Small intestine (tissue), 7 donors: ENCODE measurements at regions not wholly inside any gene's neighbourhood (a gene's known extent, or its start where the extent isn't known, plus 50 kb on each side); places are given as distances from the start of the nearest gene placed in this dataset.
"Not testable (repeated sequence)": the region's sequence is repeated elsewhere in the genome, so short reads cannot be mapped to it uniquely, and the experiment has no call there.

ENCODE experiments used
- DNase-seq, 2 donors: peaks; one replicate each; pipeline versions ENCODE4 v3.0.0 to v3.0.0-alpha.2; 2013
- FAIRE-seq: peaks from 2 replicates; lab custom pipeline; 2012; peaks lifted over from hg19 to GRCh38; lab: Jason Lieb, UNC
- H3K27ac ChIP-seq, 3 donors: one replicate each; pipeline ENCODE4 v1.5.1; 2013; ENCODE audit warnings: low read length in 2 of 3, mild to moderate bottlenecking in 2 of 3, control low read depth in 1 of 3, inconsistent platforms in 1 of 3, low read depth in 1 of 3, moderate library complexity in 1 of 3
- H3K27me3 ChIP-seq, 3 donors: one replicate each; pipeline ENCODE4 v1.6.1; 2013; ENCODE audit warnings: low read length in 3 of 3, inconsistent platforms in 1 of 3; ENCODE audit not compliant: control insufficient read depth in 3 of 3, insufficient read depth in 3 of 3
- H3K36me3 ChIP-seq, 3 donors: one replicate each; pipeline ENCODE4 v1.6.1; 2013; ENCODE audit warnings: low read length in 3 of 3, inconsistent platforms in 1 of 3, low read depth in 1 of 3, mild to moderate bottlenecking in 1 of 3, moderate library complexity in 1 of 3; ENCODE audit not compliant: control insufficient read depth in 3 of 3, insufficient read depth in 2 of 3
- H3K4me1 ChIP-seq, 3 donors: one replicate each; pipeline ENCODE4 v1.6.1; 2013; ENCODE audit warnings: low read length in 2 of 3, inconsistent platforms in 1 of 3, low read depth in 1 of 3, mild to moderate bottlenecking in 1 of 3, moderate library complexity in 1 of 3; ENCODE audit not compliant: control insufficient read depth in 3 of 3, insufficient read depth in 2 of 3
- H3K4me3 ChIP-seq, 3 donors: one replicate each; pipeline ENCODE4 v1.5.1; 2013; ENCODE audit warnings: low read length in 3 of 3, control low read depth in 1 of 3, inconsistent platforms in 1 of 3, low read depth in 1 of 3, mild to moderate bottlenecking in 1 of 3, moderate library complexity in 1 of 3
- H3K9me3 ChIP-seq, 2 donors: one replicate each; pipeline ENCODE4 v1.6.1; 2013; ENCODE audit warnings: low read depth in 1 of 2, low read length in 1 of 2; ENCODE audit not compliant: control insufficient read depth in 2 of 2, insufficient read depth in 1 of 2
- WGBS, 3 donors: extraction: QIAGEN DNeasy Blood & Tissue Kit; methylation state at CpG; one replicate each; pipeline ENCODE4 v1.1.7; 2013; 5-methylcytosine and 5-hydroxymethylcytosine counted together
- donor health status: healthy with polysubstance abuse.
- donor health status: control.
- donor health status: control.
- donor health status: Bipolar disorder and iron deficiency.
- donor health status: healthy.

DNA sequence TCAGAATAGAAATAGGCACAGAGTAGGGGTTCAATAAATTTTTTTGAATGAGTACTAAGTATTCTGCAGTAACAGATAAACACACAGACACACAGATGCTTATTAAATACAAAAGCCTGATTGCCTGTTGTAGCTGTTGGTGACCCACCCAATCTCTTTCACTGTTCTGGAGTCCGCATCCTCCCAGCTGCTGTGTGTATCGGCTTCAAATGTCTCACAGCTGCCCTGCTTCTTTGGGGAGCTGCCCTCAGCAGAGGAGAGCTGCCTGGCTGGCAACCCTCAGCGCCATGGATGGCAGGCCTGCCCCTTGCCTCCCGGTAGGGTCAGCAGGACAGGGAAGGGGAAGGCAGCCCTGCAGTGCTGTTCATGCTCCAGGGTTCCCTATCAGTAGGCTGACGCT, 50.5 kb upstream of the PRNP start:
- WGBS, 3 donors: 87 to 92% (median 91%) methylated on average over 5 of the region's 5 CpGs
- DNase-seq (no peak), FAIRE-seq (no peak)
- Histone ChIP-seq H3K36me3 (no peaks in the 10 kb centered on the region), H3K27me3 (peaks cover 0 to 3% (median 0%) of the 10 kb centered on the region in 3 donors), H3K9me3 (no peaks in the 10 kb centered on the region), H3K4me1 (no peaks in the 10 kb centered on the region), H3K27ac (no peak overlapping the region), H3K4me3 (no peak overlapping the region)

GRCh38 chr20:4635342-4635741, 50.9 kb upstream of the PRNP start:
- no peaks in the 10 kb centered on the region for H3K9me3 ChIP-seq
- FAIRE-seq (no peak), DNase-seq (no peak)
- H3K36me3 ChIP-seq: no peaks in the 10 kb centered on the region
- no peak overlapping the region for H3K27ac ChIP-seq
- 55 to 86% (median 55%) methylated on average over 1 of the region's 1 CpG for WGBS, 3 donors
- no peaks in the 10 kb centered on the region for H3K27me3 ChIP-seq
- no peak overlapping the region for H3K4me3 ChIP-seq
- H3K4me1 ChIP-seq: no peaks in the 10 kb centered on the region

DNA sequence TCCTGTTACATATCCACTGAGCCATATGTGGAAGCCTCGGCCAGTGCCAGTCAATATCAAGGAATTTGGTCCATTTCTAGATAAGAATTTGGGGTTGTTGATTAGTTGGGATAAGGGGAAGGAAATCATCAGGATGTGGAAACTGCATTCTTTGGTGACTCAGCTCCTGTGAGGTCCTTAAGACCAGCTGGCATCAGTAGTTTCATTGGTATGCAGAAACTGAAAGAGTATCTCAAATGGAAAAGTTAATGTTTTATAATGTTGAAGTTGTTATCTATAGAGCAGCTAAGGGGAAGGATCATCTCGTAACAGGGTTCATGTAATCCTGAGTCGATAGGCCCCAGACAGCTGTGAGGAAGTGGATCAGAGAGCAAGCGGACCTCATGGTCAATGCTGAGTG, 52.5 kb upstream of the PRNP start:
- Histone ChIP-seq H3K27ac (no peak overlapping the region), H3K9me3 (no peaks in the 10 kb centered on the region), H3K4me1 (no peaks in the 10 kb centered on the region), H3K27me3 (no peaks in the 10 kb centered on the region), H3K36me3 (no peaks in the 10 kb centered on the region), H3K4me3 (no peak overlapping the region)
- FAIRE-seq (no peak), DNase-seq (peak; percentile 33 to 55)
- 6 to 55% (median 37%) methylated on average over 4 of the region's 4 CpGs for WGBS, 3 donors

GRCh38 chr20:4633379-4633778, 52.9 kb upstream of the PRNP start:
- Histone ChIP-seq H3K9me3 (no peaks in the 10 kb centered on the region), H3K27me3 (no peaks in the 10 kb centered on the region), H3K36me3 (no peaks in the 10 kb centered on the region), H3K4me1 (no peaks in the 10 kb centered on the region), H3K27ac (no peak overlapping the region), H3K4me3 (no peak overlapping the region)
- no peak for DNase-seq
- no peak for FAIRE-seq
- 51 to 67% (median 53%) methylated on average over 3 of the region's 3 CpGs for WGBS, 3 donors

DNA sequence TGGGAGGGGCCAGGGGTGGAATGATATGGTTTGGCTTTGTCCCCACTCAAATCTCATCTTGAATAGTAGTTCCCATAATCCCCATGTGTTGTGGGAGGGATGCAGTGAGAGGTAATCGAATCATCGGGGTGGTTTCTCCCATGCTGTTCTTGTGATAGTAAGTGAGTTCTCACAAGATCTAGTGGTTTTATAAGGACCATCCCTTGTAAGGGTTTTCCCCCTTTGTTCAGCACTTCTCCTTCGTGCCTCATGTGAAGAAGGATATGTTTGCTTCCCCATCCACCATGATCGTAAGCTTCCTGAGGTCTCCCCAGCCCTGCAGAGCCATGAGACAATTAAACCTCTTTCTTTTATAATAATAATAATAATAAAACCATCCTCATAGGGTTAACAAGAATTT, 53.4 kb upstream of the PRNP start:
- H3K36me3 ChIP-seq: no peaks in the 10 kb centered on the region
- no peaks in the 10 kb centered on the region for H3K4me1 ChIP-seq
- H3K9me3 ChIP-seq: no peaks in the 10 kb centered on the region
- FAIRE-seq (no peak), DNase-seq (no peak)
- WGBS, 3 donors: 80 to 90% (median 86%) methylated on average over 4 of the region's 4 CpGs
- no peak overlapping the region for H3K4me3 ChIP-seq
- H3K27ac ChIP-seq: no peak overlapping the region
- no peaks in the 10 kb centered on the region for H3K27me3 ChIP-seq

- WGBS, 3 donors: 79 to 90% (median 88%) methylated on average over 4 of the region's 4 CpGs
- DNase-seq (no peak), FAIRE-seq (no peak)
- Histone ChIP-seq H3K36me3 (no peaks in the 10 kb centered on the region), H3K27ac (no peak overlapping the region), H3K9me3 (peaks cover 0 to 6% of the 10 kb centered on the region in 2 donors), H3K4me1 (no peaks in the 10 kb centered on the region), H3K27me3 (no peaks in the 10 kb centered on the region), H3K4me3 (no peak overlapping the region)
Measured at GRCh38 chr20:4626228-4626627, 60.0 kb upstream of the PRNP start.

DNA sequence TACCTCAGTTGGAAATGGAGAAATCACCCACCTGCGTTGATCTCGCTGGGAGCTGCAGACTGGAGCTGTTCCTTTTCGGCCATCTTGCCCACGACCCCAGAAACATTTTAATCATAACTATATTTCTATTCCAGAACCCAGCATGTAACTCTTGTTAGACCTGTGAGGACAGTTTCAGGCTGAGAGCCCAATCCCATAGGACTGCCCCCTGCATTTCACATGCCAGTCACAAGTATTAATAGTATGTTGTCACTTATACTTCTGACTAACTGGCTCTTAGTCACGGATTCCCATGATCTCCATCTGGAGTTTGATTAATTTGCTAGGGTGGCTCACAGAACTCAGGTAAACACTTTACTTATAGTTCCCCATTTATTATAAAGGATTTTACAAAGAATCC, 60.6 kb upstream of the PRNP start:
- no peak overlapping the region for H3K4me3 ChIP-seq
- no peak for FAIRE-seq
- H3K4me1 ChIP-seq: no peaks in the 10 kb centered on the region
- no peak for DNase-seq
- WGBS, 3 donors: 87 to 95% (median 91%) methylated on average over 5 of the region's 5 CpGs
- peaks cover 0 to 6% of the 10 kb centered on the region in 2 donors for H3K9me3 ChIP-seq
- no peaks in the 10 kb centered on the region for H3K27me3 ChIP-seq
- H3K36me3 ChIP-seq: no peaks in the 10 kb centered on the region
- H3K27ac ChIP-seq: no peak overlapping the region

- WGBS, 3 donors: 75 to 84% (median 82%) methylated on average over 10 to 11 of the region's 11 CpGs
- DNase-seq, H3K27me3 ChIP-seq, H3K27ac ChIP-seq, H3K36me3 ChIP-seq, FAIRE-seq, H3K4me1 ChIP-seq, H3K4me3 ChIP-seq, H3K9me3 ChIP-seq: not testable (repeated sequence)
Measured at GRCh38 chr20:4624675-4625336, 61.5 kb upstream of the PRNP start.

GRCh38 chr20:4619144-4619543, 67.1 kb upstream of the PRNP start:
- H3K36me3 ChIP-seq, DNase-seq, H3K9me3 ChIP-seq, FAIRE-seq, H3K27me3 ChIP-seq, H3K4me3 ChIP-seq, H3K4me1 ChIP-seq, H3K27ac ChIP-seq: not testable (repeated sequence)
- 92 to 94% (median 93%) methylated on average over 4 of the region's 4 CpGs for WGBS, 3 donors
